Neutrophil (primary cell): ENCODE measurements at regions not wholly inside any gene's neighbourhood (a gene's known extent, or its start where the extent isn't known, plus 50 kb on each side); places are given as distances from the start of the nearest gene placed in this dataset.

Source experiments
- H3K27ac ChIP-seq: fragments of 200-600 bp; sonication (generic); 2 replicates; pipeline ENCODE4 v1.5.1; 2016; ENCODE audit warnings: mild to moderate bottlenecking, moderate library complexity
- H3K27me3 ChIP-seq: fragments of 200-600 bp; sonication (generic); 2 replicates; pipeline ENCODE4 v1.6.0; 2016; ENCODE audit warnings: mild to moderate bottlenecking
- H3K36me3 ChIP-seq: fragments of 200-600 bp; sonication (generic); 2 replicates; pipeline ENCODE4 v1.5.1; 2017
- H3K4me1 ChIP-seq, 2 experiments: fragments of 200-600 bp in 1 of 2; sonication (generic) in 1 of 2; 1 replicate in 1 of 2; 2 replicates in 1 of 2; pipeline versions ENCODE4 v1.5.1 to v1.6.1; 2013 to 2016; ENCODE audit warnings: low read depth in 1 of 2, low read length in 1 of 2, mild to moderate bottlenecking in 1 of 2, moderate library complexity in 1 of 2; ENCODE audit not compliant: control insufficient read depth in 1 of 2, insufficient read depth in 1 of 2
- H3K4me3 ChIP-seq, 2 experiments: fragments of 200-600 bp in 1 of 2; sonication (generic) in 1 of 2; 1 replicate in 1 of 2; 2 replicates in 1 of 2; pipeline ENCODE4 v1.5.1; 2013 to 2016; ENCODE audit warnings: low read depth in 1 of 2, low read length in 1 of 2, mild to moderate bottlenecking in 1 of 2, moderate library complexity in 1 of 2
- H3K9me3 ChIP-seq: fragments of 200-600 bp; sonication (generic); 2 replicates; pipeline ENCODE4 v1.5.1; 2016
- TF ChIP-seq, protein P1 (sequence below): fragments of 200-600 bp; sonication (generic); IDR thresholded peaks from 2 replicates; pipeline ENCODE4 v1.5.1; 2016; ENCODE audit warnings: antibody characterized with exemption

GRCh38 chr12:91507754-91508153 lies 325.1 kb upstream of the DCN start:
- Histone ChIP-seq H3K4me1 (no peaks in the 10 kb centered on the region), H3K27ac (no peak overlapping the region), H3K27me3 (no peaks in the 10 kb centered on the region), H3K4me3 (no peak overlapping the region), H3K36me3 (no peaks in the 10 kb centered on the region), H3K9me3 (no peaks in the 10 kb centered on the region)
- TF ChIP-seq, protein P1, sequence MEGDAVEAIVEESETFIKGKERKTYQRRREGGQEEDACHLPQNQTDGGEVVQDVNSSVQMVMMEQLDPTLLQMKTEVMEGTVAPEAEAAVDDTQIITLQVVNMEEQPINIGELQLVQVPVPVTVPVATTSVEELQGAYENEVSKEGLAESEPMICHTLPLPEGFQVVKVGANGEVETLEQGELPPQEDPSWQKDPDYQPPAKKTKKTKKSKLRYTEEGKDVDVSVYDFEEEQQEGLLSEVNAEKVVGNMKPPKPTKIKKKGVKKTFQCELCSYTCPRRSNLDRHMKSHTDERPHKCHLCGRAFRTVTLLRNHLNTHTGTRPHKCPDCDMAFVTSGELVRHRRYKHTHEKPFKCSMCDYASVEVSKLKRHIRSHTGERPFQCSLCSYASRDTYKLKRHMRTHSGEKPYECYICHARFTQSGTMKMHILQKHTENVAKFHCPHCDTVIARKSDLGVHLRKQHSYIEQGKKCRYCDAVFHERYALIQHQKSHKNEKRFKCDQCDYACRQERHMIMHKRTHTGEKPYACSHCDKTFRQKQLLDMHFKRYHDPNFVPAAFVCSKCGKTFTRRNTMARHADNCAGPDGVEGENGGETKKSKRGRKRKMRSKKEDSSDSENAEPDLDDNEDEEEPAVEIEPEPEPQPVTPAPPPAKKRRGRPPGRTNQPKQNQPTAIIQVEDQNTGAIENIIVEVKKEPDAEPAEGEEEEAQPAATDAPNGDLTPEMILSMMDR = no peak

DNA sequence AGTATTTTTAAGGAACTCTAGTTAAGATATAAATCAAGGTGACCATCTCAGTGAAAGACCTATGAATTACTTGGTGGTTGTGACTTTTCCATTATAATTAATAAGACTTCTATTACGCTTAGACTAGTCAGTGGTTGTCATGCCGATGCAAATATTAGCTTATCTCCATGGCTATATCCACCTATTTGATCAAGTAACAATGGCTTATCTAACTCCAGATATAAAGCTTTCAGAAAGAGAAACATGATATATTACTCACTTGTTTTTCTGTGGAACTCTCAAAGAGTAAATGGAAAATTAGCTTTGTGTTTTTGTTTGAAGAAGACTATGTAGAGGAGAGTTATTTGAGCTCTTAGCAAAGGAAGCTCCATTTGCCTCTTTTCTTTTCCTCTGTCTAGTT lies 323.8 kb upstream of the DCN start:
- TF ChIP-seq, protein P1 = no peak
- H3K27me3 ChIP-seq = no peaks in the 10 kb centered on the region
- H3K4me3 ChIP-seq = no peak overlapping the region
- no peaks in the 10 kb centered on the region for H3K9me3 ChIP-seq
- H3K4me1 ChIP-seq = no peaks in the 10 kb centered on the region
- no peak overlapping the region for H3K27ac ChIP-seq
- no peaks in the 10 kb centered on the region for H3K36me3 ChIP-seq

GRCh38 chr12:91505006-91505405 lies 322.4 kb upstream of the DCN start:
- no peaks in the 10 kb centered on the region for H3K4me1 ChIP-seq

GRCh38 chr12:91502208-91502607 lies 319.6 kb upstream of the DCN start:
- TF ChIP-seq, protein P1 = no peak
- Histone ChIP-seq H3K9me3 (no peaks in the 10 kb centered on the region), H3K27ac (no peak overlapping the region), H3K4me1 (no peaks in the 10 kb centered on the region), H3K27me3 (no peaks in the 10 kb centered on the region), H3K4me3 (no peak overlapping the region), H3K36me3 (no peaks in the 10 kb centered on the region)

More at GRCh38 chr12:91505006-91505405, 322.4 kb upstream of the DCN start:
- Histone ChIP-seq H3K9me3 (no peaks in the 10 kb centered on the region), H3K4me3 (no peak overlapping the region), H3K36me3 (no peaks in the 10 kb centered on the region), H3K27me3 (no peaks in the 10 kb centered on the region), H3K27ac (no peak overlapping the region)
- TF ChIP-seq, protein P1 = no peak

- H3K4me1 ChIP-seq = no peaks in the 10 kb centered on the region
- H3K4me3 ChIP-seq = no peak overlapping the region
- H3K27ac ChIP-seq = no peak overlapping the region
- no peaks in the 10 kb centered on the region for H3K27me3 ChIP-seq
- no peaks in the 10 kb centered on the region for H3K9me3 ChIP-seq
- TF ChIP-seq, protein P1 = no peak
- H3K36me3 ChIP-seq = no peaks in the 10 kb centered on the region
Observed at GRCh38 chr12:91496337-91496736, 313.7 kb upstream of the DCN start.

GRCh38 chr12:91493308-91493707 lies 310.7 kb upstream of the DCN start:
- no peak overlapping the region for H3K4me3 ChIP-seq
- H3K27ac ChIP-seq = no peak overlapping the region
- TF ChIP-seq, protein P1 = no peak
- H3K36me3 ChIP-seq = no peaks in the 10 kb centered on the region
- H3K9me3 ChIP-seq = no peaks in the 10 kb centered on the region
- H3K27me3 ChIP-seq = no peaks in the 10 kb centered on the region
- H3K4me1 ChIP-seq = no peaks in the 10 kb centered on the region
